HepG2 (cell line): ENCODE measurements at regions not wholly inside any gene's neighbourhood (a gene's known extent, or its start where the extent isn't known, plus 50 kb on each side); places are given as distances from the start of the nearest gene placed in this dataset.

ENCODE experiments used
- ADNP ChIP-seq: sonication (generic); formaldehyde crosslinking; IDR thresholded peaks from 2 replicates; pipeline ENCODE4 v1.4.0; 2020; ENCODE audit warnings: missing genetic modification reagents
- ATF5 ChIP-seq: sonication (generic); formaldehyde crosslinking; IDR thresholded peaks from 2 replicates; pipeline ENCODE4 v1.4.0; 2020; ENCODE audit warnings: mild to moderate bottlenecking, low read depth, missing genetic modification reagents
- EP300 ChIP-seq, 3 experiments: sonication (generic) in 1 of 3; formaldehyde crosslinking in 1 of 3; IDR thresholded peaks; 2 replicates each; pipeline versions ENCODE4 v1.5.1 to v1.6.1; 2011 to 2020; ENCODE audit warnings: low read depth in 2 of 3, low read length in 2 of 3, borderline replicate concordance in 1 of 3, improper control_type of control experiment in 1 of 3, mild to moderate bottlenecking in 1 of 3, missing genetic modification reagents in 1 of 3, moderate library complexity in 1 of 3
- HNF4G ChIP-seq, 2 experiments: sonication (generic) in 1 of 2; formaldehyde crosslinking in 1 of 2; IDR thresholded peaks; 2 replicates each; pipeline versions ENCODE4 v1.4.0 to v1.6.1; 2011 to 2020; ENCODE audit warnings: borderline replicate concordance in 2 of 2, low read depth in 2 of 2, mild to moderate bottlenecking in 2 of 2, low read length in 1 of 2, missing genetic modification reagents in 1 of 2, moderate library complexity in 1 of 2
- HNRNPL ChIP-seq: fragments of 200-400 bp; formaldehyde crosslinking; IDR thresholded peaks from 2 replicates; pipeline ENCODE4 v1.6.1; 2017; ENCODE audit warnings: mild to moderate bottlenecking, low read depth, low read length
- ISX ChIP-seq: sonication (generic); formaldehyde crosslinking; conservative IDR thresholded peaks from 2 replicates; pipeline ENCODE4 v1.5.0; 2020; ENCODE audit warnings: missing genetic modification reagents
- KDM1A ChIP-seq: IDR thresholded peaks from 2 replicates; pipeline ENCODE4 v1.6.1; 2016; ENCODE audit warnings: missing compliant biosample characterization
- POLR2A ChIP-seq, 2 experiments: IDR thresholded peaks; 2 replicates each; pipeline ENCODE4 v1.6.1; 2011; ENCODE audit warnings: low read depth in 2 of 2, low read length in 2 of 2, mild to moderate bottlenecking in 1 of 2, moderate library complexity in 1 of 2; ENCODE audit not compliant: insufficient read depth in 1 of 2
- SP2 ChIP-seq: sonication (generic); formaldehyde crosslinking; IDR thresholded peaks from 2 replicates; pipeline ENCODE4 v1.5.1; 2020; ENCODE audit warnings: mild to moderate bottlenecking, missing genetic modification reagents
- TGIF2 ChIP-seq: IDR thresholded peaks from 2 replicates; pipeline ENCODE4 v1.6.1; 2016; ENCODE audit warnings: control low read depth, missing compliant biosample characterization
- ZNF296 ChIP-seq: sonication (generic); formaldehyde crosslinking; conservative IDR thresholded peaks from 2 replicates; pipeline ENCODE4 v1.5.0; 2020; ENCODE audit warnings: mild to moderate bottlenecking, missing genetic modification reagents
- ZNF557 ChIP-seq: sonication (generic); formaldehyde crosslinking; IDR thresholded peaks from 2 replicates; pipeline ENCODE4 v1.4.0; 2020; ENCODE audit warnings: missing genetic modification reagents
- TF ChIP-seq, protein P1 (sequence below): sonication (generic); formaldehyde crosslinking; IDR thresholded peaks from 2 replicates; pipeline ENCODE4 v1.8.1; 2022; ENCODE audit warnings: low read depth, mild to moderate bottlenecking, missing genetic modification reagents
- TF ChIP-seq, protein P2 (sequence below): IDR thresholded peaks from 2 replicates; pipeline ENCODE4 v1.6.1; 2016; ENCODE audit warnings: missing compliant biosample characterization, missing genetic modification reagents, borderline replicate concordance

DNA sequence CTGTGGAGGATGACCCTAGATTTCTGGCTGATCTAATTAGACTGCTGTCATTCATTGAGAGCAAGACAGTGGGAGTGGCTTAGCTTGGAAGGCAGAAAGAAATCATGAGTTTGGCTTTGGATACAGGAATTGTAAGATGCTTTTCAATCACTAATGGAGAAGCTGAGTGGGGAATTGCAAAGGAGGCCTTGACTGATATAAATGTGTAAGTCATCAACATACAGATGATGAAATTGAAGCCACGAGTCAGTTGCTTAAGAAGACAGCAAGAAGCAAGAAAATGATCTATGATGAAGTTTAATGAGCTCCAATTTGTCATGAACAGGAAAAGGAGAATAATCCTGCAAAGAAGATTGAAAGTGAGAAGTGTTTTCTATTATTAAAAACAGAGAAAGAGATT is 136.7 kb upstream of the C1QTNF7 start:
- TF ChIP-seq EP300 (IDR thresholded peaks at IDR 0.05; ENCODE audit: low read depth in 2 of 2, low read length in 2 of 2) (no peak), EP300 (CRISPR knock-in tag; IDR thresholded peaks at IDR 0.05; ENCODE audit: borderline replicate concordance) (no peak), ISX (CRISPR knock-in tag) (no peak), ADNP (CRISPR knock-in tag) (no peak), ZNF296 (CRISPR knock-in tag) (no peak), SP2 (CRISPR knock-in tag) (no peak), TGIF2 (CRISPR knock-in tag) (no peak), ZNF557 (CRISPR knock-in tag) (no peak), POLR2A (IDR thresholded peaks at IDR 0.05; ENCODE audit: insufficient read depth in 1 of 2, low read depth in 2 of 2, low read length in 2 of 2) (no peak), HNF4G (IDR thresholded peaks at IDR 0.05; ENCODE audit: borderline replicate concordance, low read depth, low read length) (no peak), HNF4G (CRISPR knock-in tag; IDR thresholded peaks at IDR 0.05; ENCODE audit: borderline replicate concordance, low read depth) (no peak), HNRNPL (no peak), ATF5 (CRISPR knock-in tag) (no peak), KDM1A (no peak)
- TF ChIP-seq, protein P1, sequence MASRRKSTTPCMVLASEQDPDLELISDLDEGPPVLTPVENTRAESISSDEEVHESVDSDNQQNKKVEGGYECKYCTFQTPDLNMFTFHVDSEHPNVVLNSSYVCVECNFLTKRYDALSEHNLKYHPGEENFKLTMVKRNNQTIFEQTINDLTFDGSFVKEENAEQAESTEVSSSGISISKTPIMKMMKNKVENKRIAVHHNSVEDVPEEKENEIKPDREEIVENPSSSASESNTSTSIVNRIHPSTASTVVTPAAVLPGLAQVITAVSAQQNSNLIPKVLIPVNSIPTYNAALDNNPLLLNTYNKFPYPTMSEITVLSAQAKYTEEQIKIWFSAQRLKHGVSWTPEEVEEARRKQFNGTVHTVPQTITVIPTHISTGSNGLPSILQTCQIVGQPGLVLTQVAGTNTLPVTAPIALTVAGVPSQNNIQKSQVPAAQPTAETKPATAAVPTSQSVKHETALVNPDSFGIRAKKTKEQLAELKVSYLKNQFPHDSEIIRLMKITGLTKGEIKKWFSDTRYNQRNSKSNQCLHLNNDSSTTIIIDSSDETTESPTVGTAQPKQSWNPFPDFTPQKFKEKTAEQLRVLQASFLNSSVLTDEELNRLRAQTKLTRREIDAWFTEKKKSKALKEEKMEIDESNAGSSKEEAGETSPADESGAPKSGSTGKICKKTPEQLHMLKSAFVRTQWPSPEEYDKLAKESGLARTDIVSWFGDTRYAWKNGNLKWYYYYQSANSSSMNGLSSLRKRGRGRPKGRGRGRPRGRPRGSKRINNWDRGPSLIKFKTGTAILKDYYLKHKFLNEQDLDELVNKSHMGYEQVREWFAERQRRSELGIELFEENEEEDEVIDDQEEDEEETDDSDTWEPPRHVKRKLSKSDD (CRISPR knock-in tag) = no peak
- TF ChIP-seq, protein P2, sequence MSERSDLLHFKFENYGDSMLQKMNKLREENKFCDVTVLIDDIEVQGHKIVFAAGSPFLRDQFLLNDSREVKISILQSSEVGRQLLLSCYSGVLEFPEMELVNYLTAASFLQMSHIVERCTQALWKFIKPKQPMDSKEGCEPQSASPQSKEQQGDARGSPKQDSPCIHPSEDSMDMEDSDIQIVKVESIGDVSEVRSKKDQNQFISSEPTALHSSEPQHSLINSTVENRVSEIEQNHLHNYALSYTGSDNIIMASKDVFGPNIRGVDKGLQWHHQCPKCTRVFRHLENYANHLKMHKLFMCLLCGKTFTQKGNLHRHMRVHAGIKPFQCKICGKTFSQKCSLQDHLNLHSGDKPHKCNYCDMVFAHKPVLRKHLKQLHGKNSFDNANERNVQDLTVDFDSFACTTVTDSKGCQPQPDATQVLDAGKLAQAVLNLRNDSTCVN (CRISPR knock-in tag) = no peak
